HEK293 (cell line): ENCODE measurements at regions not wholly inside any gene's neighbourhood (a gene's known extent, or its start where the extent isn't known, plus 50 kb on each side); places are given as distances from the start of the nearest gene placed in this dataset.
"Not testable (repeated sequence)": the region's sequence is repeated elsewhere in the genome, so short reads cannot be mapped to it uniquely, and the experiment has no call there.

Experiments
- CTCF ChIA-PET: fragments of 350-600 bp; formaldehyde crosslinking; extraction: SDS; loops from one replicate; lab custom pipeline; 2021; ENCODE audit warnings: antibody characterized with exemption; lab: Yijun Ruan, JAX
- POLR2A ChIA-PET: fragments of 300-600 bp; formaldehyde crosslinking; extraction: SDS; loops from one replicate; lab custom pipeline; 2020; ENCODE audit warnings: antibody characterized with exemption, inconsistent platforms; lab: Yijun Ruan, JAX
- H3K27ac ChIP-seq: fragments of 200-500 bp; sonication (Bioruptor generic); 2 replicates; pipeline ENCODE4 v1.5.1; 2014; ENCODE audit warnings: low read depth, low read length, control low read depth, inconsistent platforms; ENCODE audit errors: extremely low read depth
- H3K36me3 ChIP-seq, 2 experiments: fragments of 200-500 bp in 1 of 2; sonication (Bioruptor generic) in 1 of 2; 1 replicate in 1 of 2; 2 replicates in 1 of 2; pipeline ENCODE4 v1.5.1; 2014 to 2017; ENCODE audit warnings: inconsistent platforms in 2 of 2, low read length in 2 of 2; ENCODE audit not compliant: control insufficient read depth in 2 of 2, insufficient read depth in 1 of 2
- H3K4me1 ChIP-seq: fragments of 200-500 bp; sonication (Bioruptor generic); 2 replicates; pipeline ENCODE4 v1.5.1; 2014; ENCODE audit warnings: mild to moderate bottlenecking, low read length, inconsistent platforms; ENCODE audit not compliant: control insufficient read depth, insufficient read depth
- H3K4me3 ChIP-seq: 2 replicates; pipeline ENCODE4 v1.5.1; 2011; ENCODE audit warnings: low read depth, mild to moderate bottlenecking, control low read depth, low read length, moderate library complexity
- H3K9me3 ChIP-seq: fragments of 200-500 bp; sonication (Bioruptor generic); 2 replicates; pipeline ENCODE4 v1.5.1; 2014; ENCODE audit warnings: low read depth, low read length, inconsistent platforms; ENCODE audit not compliant: control insufficient read depth, insufficient read depth
- FEZF1 ChIP-seq: fragments of 450-650 bp; formaldehyde crosslinking; IDR thresholded peaks from 2 replicates; pipeline ENCODE4 v1.5.1; 2016; ENCODE audit warnings: missing biosample characterization, missing genetic modification characterization
- KLF16 ChIP-seq: fragments of 450-650 bp; formaldehyde crosslinking; IDR thresholded peaks from 2 replicates; pipeline ENCODE4 v1.5.1; 2017; ENCODE audit warnings: missing biosample characterization, missing genetic modification characterization
- KLF8 ChIP-seq: fragments of 450-650 bp; formaldehyde crosslinking; IDR thresholded peaks from 2 replicates; pipeline ENCODE4 v1.5.1; 2016; ENCODE audit warnings: missing biosample characterization, missing genetic modification characterization
- RBAK ChIP-seq: fragments of 450-650 bp; formaldehyde crosslinking; IDR thresholded peaks from 2 replicates; pipeline ENCODE4 v1.5.1; 2016; ENCODE audit warnings: missing biosample characterization, missing genetic modification characterization
- TCF7L2 ChIP-seq: IDR thresholded peaks from 2 replicates; pipeline ENCODE4 v1.6.1; 2011; ENCODE audit warnings: low read depth, mild to moderate bottlenecking, inconsistent platforms, low read length, moderate library complexity, borderline replicate concordance
- ZBTB21 ChIP-seq: fragments of 450-650 bp; formaldehyde crosslinking; IDR thresholded peaks from 2 replicates; pipeline ENCODE4 v1.5.1; 2017; ENCODE audit warnings: missing biosample characterization, missing genetic modification characterization
- ZFP69B ChIP-seq: fragments of 450-650 bp; formaldehyde crosslinking; IDR thresholded peaks from 2 replicates; pipeline ENCODE4 v1.5.1; 2016; ENCODE audit warnings: missing biosample characterization, missing genetic modification characterization
- ZNF169 ChIP-seq: fragments of 450-650 bp; formaldehyde crosslinking; IDR thresholded peaks from 2 replicates; pipeline ENCODE4 v1.5.1; 2016; ENCODE audit warnings: missing biosample characterization, missing genetic modification characterization
- ZNF2 ChIP-seq: fragments of 450-650 bp; formaldehyde crosslinking; IDR thresholded peaks from 2 replicates; pipeline ENCODE4 v1.5.1; 2016; ENCODE audit warnings: missing biosample characterization, missing genetic modification characterization
- ZNF221 ChIP-seq: fragments of 450-650 bp; formaldehyde crosslinking; IDR thresholded peaks from 2 replicates; pipeline ENCODE4 v1.5.1; 2017; ENCODE audit warnings: missing biosample characterization, missing genetic modification characterization, borderline replicate concordance
- ZNF266 ChIP-seq: fragments of 450-650 bp; formaldehyde crosslinking; IDR thresholded peaks from 2 replicates; pipeline ENCODE4 v1.5.1; 2016; ENCODE audit warnings: missing biosample characterization, missing genetic modification characterization, low read depth
- ZNF549 ChIP-seq: fragments of 450-650 bp; IDR thresholded peaks from 2 replicates; pipeline ENCODE4 v1.5.1; 2018; ENCODE audit warnings: missing biosample characterization, missing genetic modification characterization, mild to moderate bottlenecking, inconsistent platforms, moderate library complexity
- ZNF600 ChIP-seq: fragments of 450-650 bp; formaldehyde crosslinking; IDR thresholded peaks from 2 replicates; pipeline ENCODE4 v1.5.1; 2016; ENCODE audit warnings: missing biosample characterization, missing genetic modification characterization
- ZNF629 ChIP-seq: fragments of 450-650 bp; formaldehyde crosslinking; IDR thresholded peaks from 2 replicates; pipeline ENCODE4 v1.5.1; 2017; ENCODE audit warnings: missing biosample characterization, missing genetic modification characterization
- ZNF664 ChIP-seq: fragments of 450-650 bp; formaldehyde crosslinking; IDR thresholded peaks from 2 replicates; pipeline ENCODE4 v1.5.1; 2016; ENCODE audit warnings: missing biosample characterization, missing genetic modification characterization
- ZNF670 ChIP-seq: fragments of 450-650 bp; formaldehyde crosslinking; IDR thresholded peaks from 2 replicates; pipeline ENCODE4 v1.5.1; 2016; ENCODE audit warnings: missing biosample characterization, missing genetic modification characterization, low read depth
- ZNF701 ChIP-seq: fragments of 450-650 bp; formaldehyde crosslinking; IDR thresholded peaks from 2 replicates; pipeline ENCODE4 v1.5.1; 2016; ENCODE audit warnings: missing biosample characterization, missing genetic modification characterization
- ZNF777 ChIP-seq: fragments of 450-650 bp; formaldehyde crosslinking; IDR thresholded peaks from 2 replicates; pipeline ENCODE4 v1.5.1; 2017; ENCODE audit warnings: missing biosample characterization, missing genetic modification characterization, borderline replicate concordance
- TF ChIP-seq, protein P1 (sequence below): fragments of 450-650 bp; formaldehyde crosslinking; IDR thresholded peaks from 2 replicates; pipeline ENCODE4 v1.5.1; 2016; ENCODE audit warnings: missing biosample characterization, missing genetic modification characterization
- TF ChIP-seq, protein P2 (sequence below): fragments of 450-650 bp; formaldehyde crosslinking; IDR thresholded peaks from 2 replicates; pipeline ENCODE4 v1.5.1; 2017; ENCODE audit warnings: missing biosample characterization, missing genetic modification characterization
- TF ChIP-seq, protein P3 (sequence below): fragments of 450-650 bp; formaldehyde crosslinking; IDR thresholded peaks from 2 replicates; pipeline ENCODE4 v1.5.1; 2016; ENCODE audit warnings: missing biosample characterization, missing genetic modification characterization, low read depth

DNA sequence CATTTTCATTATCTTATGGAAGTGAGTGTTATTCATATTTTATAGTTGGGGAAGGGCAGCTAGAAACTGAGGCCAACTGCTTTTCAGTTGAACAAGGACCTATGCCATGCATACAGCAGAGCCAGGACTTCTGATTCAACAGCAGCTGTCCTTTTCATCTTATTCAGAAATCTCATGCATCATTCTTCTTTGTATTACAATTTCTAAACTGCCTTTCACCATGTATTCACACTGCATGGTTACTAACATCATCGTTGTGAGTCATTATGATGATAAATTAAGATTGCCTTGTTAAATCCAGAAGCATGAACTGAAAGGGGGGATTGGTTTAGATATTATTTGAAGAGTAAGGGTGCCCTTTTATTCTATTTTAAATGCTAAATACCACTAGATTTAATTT is 1470.1 kb upstream of the GOT2 start:
- no peaks in the 10 kb centered on the region for H3K4me1 ChIP-seq
- TF ChIP-seq ZNF600 (no peak), ZNF266 (tag by site-specific recombination) (no peak), ZNF629 (tag by site-specific recombination) (no peak), ZNF2 (tag by site-specific recombination) (no peak), ZNF701 (no peak), KLF16 (no peak)
- no peaks in the 10 kb centered on the region for H3K9me3 ChIP-seq
- H3K36me3 ChIP-seq, result no peaks in the 10 kb centered on the region
- no peak overlapping the region for H3K4me3 ChIP-seq
- POLR2A ChIA-PET, result no interaction called here
- H3K27ac ChIP-seq, result no peak overlapping the region
- CTCF ChIA-PET, result no interaction called here

DNA sequence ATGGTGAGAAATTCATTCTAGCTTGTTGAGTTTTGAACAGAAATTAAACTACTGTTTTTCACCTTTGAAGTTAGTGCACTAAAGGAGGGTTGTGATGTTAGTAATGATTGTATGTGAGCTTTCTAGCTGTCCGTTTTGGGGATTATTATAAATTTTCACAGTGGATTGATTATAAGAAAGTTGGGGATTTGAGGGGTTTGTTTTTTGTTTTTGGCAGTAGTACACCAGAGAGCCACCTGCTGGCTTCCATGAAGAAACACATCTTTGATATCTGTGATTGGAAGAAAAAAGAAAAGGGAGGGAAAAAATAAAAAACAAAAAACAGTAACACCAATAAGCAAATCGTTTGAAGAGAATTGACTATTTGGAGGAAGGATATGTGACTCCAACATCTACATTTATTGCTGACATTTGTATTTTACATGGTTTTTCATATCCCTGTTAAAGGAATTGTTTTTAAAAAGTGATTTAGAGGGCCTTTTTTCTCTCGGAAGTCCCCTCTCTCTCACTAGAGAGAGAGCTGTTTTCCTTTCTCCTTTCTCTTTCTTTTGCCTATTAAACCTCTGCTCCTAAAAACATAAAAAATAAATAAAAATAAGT is 1469.5 kb upstream of the GOT2 start:
- Histone ChIP-seq H3K4me3 (no peak overlapping the region), H3K9me3 (no peaks in the 10 kb centered on the region), H3K4me1 (no peaks in the 10 kb centered on the region), H3K27ac (no peak overlapping the region)
- CTCF ChIA-PET, result interaction anchor here (0.7 to 0.8 kb wide), 2 partner anchors 11 to 1382 kb away, joined by 3 to 5 read pairs; no protein-coding TSS in a partner anchor
- TF ChIP-seq ZBTB21 (tag by site-specific recombination), result no peak
- TF ChIP-seq ZFP69B (tag by site-specific recombination), result no peak
- TF ChIP-seq TCF7L2, result no peak
- TF ChIP-seq KLF8 (tag by site-specific recombination), result no peak
- no peak for TF ChIP-seq ZNF664 (tag by site-specific recombination)
- TF ChIP-seq, protein P1, sequence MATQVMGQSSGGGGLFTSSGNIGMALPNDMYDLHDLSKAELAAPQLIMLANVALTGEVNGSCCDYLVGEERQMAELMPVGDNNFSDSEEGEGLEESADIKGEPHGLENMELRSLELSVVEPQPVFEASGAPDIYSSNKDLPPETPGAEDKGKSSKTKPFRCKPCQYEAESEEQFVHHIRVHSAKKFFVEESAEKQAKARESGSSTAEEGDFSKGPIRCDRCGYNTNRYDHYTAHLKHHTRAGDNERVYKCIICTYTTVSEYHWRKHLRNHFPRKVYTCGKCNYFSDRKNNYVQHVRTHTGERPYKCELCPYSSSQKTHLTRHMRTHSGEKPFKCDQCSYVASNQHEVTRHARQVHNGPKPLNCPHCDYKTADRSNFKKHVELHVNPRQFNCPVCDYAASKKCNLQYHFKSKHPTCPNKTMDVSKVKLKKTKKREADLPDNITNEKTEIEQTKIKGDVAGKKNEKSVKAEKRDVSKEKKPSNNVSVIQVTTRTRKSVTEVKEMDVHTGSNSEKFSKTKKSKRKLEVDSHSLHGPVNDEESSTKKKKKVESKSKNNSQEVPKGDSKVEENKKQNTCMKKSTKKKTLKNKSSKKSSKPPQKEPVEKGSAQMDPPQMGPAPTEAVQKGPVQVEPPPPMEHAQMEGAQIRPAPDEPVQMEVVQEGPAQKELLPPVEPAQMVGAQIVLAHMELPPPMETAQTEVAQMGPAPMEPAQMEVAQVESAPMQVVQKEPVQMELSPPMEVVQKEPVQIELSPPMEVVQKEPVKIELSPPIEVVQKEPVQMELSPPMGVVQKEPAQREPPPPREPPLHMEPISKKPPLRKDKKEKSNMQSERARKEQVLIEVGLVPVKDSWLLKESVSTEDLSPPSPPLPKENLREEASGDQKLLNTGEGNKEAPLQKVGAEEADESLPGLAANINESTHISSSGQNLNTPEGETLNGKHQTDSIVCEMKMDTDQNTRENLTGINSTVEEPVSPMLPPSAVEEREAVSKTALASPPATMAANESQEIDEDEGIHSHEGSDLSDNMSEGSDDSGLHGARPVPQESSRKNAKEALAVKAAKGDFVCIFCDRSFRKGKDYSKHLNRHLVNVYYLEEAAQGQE, result no peak
- TF ChIP-seq, protein P2, sequence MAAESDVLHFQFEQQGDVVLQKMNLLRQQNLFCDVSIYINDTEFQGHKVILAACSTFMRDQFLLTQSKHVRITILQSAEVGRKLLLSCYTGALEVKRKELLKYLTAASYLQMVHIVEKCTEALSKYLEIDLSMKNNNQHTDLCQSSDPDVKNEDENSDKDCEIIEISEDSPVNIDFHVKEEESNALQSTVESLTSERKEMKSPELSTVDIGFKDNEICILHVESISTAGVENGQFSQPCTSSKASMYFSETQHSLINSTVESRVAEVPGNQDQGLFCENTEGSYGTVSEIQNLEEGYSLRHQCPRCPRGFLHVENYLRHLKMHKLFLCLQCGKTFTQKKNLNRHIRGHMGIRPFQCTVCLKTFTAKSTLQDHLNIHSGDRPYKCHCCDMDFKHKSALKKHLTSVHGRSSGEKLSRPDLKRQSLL (tag by site-specific recombination), result no peak
- no peak for TF ChIP-seq ZNF629 (tag by site-specific recombination)
- no peak for TF ChIP-seq ZNF549 (tag by site-specific recombination)
- no peak for TF ChIP-seq ZNF221 (tag by site-specific recombination)
- TF ChIP-seq ZNF777 (tag by site-specific recombination), result no peak
- no peak for TF ChIP-seq ZNF670 (tag by site-specific recombination)
- TF ChIP-seq FEZF1 (tag by site-specific recombination), result no peak
- no peak for TF ChIP-seq RBAK (tag by site-specific recombination)
- TF ChIP-seq ZNF169, result no peak
- TF ChIP-seq, protein P3, sequence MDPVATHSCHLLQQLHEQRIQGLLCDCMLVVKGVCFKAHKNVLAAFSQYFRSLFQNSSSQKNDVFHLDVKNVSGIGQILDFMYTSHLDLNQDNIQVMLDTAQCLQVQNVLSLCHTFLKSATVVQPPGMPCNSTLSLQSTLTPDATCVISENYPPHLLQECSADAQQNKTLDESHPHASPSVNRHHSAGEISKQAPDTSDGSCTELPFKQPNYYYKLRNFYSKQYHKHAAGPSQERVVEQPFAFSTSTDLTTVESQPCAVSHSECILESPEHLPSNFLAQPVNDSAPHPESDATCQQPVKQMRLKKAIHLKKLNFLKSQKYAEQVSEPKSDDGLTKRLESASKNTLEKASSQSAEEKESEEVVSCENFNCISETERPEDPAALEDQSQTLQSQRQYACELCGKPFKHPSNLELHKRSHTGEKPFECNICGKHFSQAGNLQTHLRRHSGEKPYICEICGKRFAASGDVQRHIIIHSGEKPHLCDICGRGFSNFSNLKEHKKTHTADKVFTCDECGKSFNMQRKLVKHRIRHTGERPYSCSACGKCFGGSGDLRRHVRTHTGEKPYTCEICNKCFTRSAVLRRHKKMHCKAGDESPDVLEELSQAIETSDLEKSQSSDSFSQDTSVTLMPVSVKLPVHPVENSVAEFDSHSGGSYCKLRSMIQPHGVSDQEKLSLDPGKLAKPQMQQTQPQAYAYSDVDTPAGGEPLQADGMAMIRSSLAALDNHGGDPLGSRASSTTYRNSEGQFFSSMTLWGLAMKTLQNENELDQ (tag by site-specific recombination), result no peak
- TF ChIP-seq, all 188 proteins: peak for 0
- POLR2A ChIA-PET, result no interaction called here
- H3K36me3 ChIP-seq, result no peaks in the 10 kb centered on the region

DNA sequence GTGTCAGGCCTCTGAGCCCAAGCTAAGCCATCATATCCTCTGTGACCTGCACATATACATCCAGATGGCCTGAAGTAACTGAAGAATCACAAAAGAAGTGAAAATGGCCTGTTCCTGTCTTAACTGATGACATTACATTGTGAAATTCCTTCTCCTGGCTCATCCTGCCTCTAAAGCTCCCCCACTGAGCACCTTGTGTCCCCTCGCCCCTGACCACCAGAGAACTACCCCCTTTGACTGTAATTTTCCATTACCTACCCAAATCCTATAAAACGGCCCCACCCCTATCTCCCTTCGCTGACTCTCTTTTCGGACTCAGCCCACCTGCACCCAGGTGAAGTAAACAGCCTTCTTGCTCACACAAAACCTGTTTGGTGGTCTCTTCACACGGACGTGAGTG is 1466.6 kb upstream of the GOT2 start:
- CTCF ChIA-PET, H3K36me3 ChIP-seq, H3K27ac ChIP-seq, POLR2A ChIA-PET, H3K9me3 ChIP-seq, H3K4me3 ChIP-seq, H3K4me1 ChIP-seq: not testable (repeated sequence)
